GM18861 (cell line): ENCODE measurements at regions not wholly inside any gene's neighbourhood (a gene's known extent, or its start where the extent isn't known, plus 50 kb on each side); places are given as distances from the start of the nearest gene placed in this dataset.

Source experiments
- ATAC-seq: cut with Tn5 transposase; IDR thresholded peaks from one replicate; pipeline ENCODE4 v1.9.1; 2021; ENCODE audit not compliant: unreplicated experiment

GRCh38 chr6:23278180-23278532 lies 708.8 kb downstream of the HDGFL1 start:
- no peak for ATAC-seq

GRCh38 chr6:23280437-23280836 lies 711.1 kb downstream of the HDGFL1 start:
- no peak for ATAC-seq

GRCh38 chr6:23282252-23283021 lies 713.1 kb downstream of the HDGFL1 start:
- no peak for ATAC-seq

GRCh38 chr6:23293653-23294052 lies 724.3 kb downstream of the HDGFL1 start:
- ATAC-seq, result no peak

- ATAC-seq, result no peak
These were observed 732.2 kb downstream of the HDGFL1 start for GRCh38 chr6:23301556-23301955.

- ATAC-seq, result no peak
These were observed 733.1 kb downstream of the HDGFL1 start for GRCh38 chr6:23302514-23302913.

- ATAC-seq, result no peak
These were observed 736.1 kb downstream of the HDGFL1 start for GRCh38 chr6:23305325-23305943.

- ATAC-seq, result no peak
These were observed 737.0 kb downstream of the HDGFL1 start for GRCh38 chr6:23306251-23306950.

GRCh38 chr6:23307516-23307915 lies 738.1 kb downstream of the HDGFL1 start:
- no peak for ATAC-seq

GRCh38 chr6:23308166-23308565 lies 738.8 kb downstream of the HDGFL1 start:
- ATAC-seq, result no peak

GRCh38 chr6:23311211-23311610 lies 741.8 kb downstream of the HDGFL1 start:
- ATAC-seq, result no peak

GRCh38 chr6:23316131-23316530 lies 746.8 kb downstream of the HDGFL1 start:
- no peak for ATAC-seq

GRCh38 chr6:23316931-23317330 lies 747.6 kb downstream of the HDGFL1 start:
- ATAC-seq, result no peak

GRCh38 chr6:23319582-23319981 lies 750.2 kb downstream of the HDGFL1 start:
- ATAC-seq, result no peak

GRCh38 chr6:23320471-23321015 lies 751.2 kb downstream of the HDGFL1 start:
- ATAC-seq, result no peak

GRCh38 chr6:23323897-23324296 lies 754.5 kb downstream of the HDGFL1 start:
- no peak for ATAC-seq

- ATAC-seq, result no peak
These were observed 755.7 kb downstream of the HDGFL1 start for GRCh38 chr6:23325065-23325464.

GRCh38 chr6:23327621-23328020 lies 758.3 kb downstream of the HDGFL1 start:
- ATAC-seq, result no peak

GRCh38 chr6:23329086-23329485 lies 759.7 kb downstream of the HDGFL1 start:
- no peak for ATAC-seq

- ATAC-seq, result no peak
These were observed 761.3 kb downstream of the HDGFL1 start for GRCh38 chr6:23330632-23331031.

- ATAC-seq, result no peak
These were observed 765.0 kb downstream of the HDGFL1 start for GRCh38 chr6:23334360-23334759.

- ATAC-seq, result no peak
These were observed 766.5 kb downstream of the HDGFL1 start for GRCh38 chr6:23335894-23336293.
